Psoas muscle (tissue), 7 donors: ENCODE measurements at regions not wholly inside any gene's neighbourhood (a gene's known extent, or its start where the extent isn't known, plus 50 kb on each side); places are given as distances from the start of the nearest gene placed in this dataset.

Source experiments
- ATAC-seq, 4 donors: fragments of 200-7000 bp; cut with Tn5 transposase; one replicate each; pipeline ENCODE4 v1.9.1; 2020; ENCODE audit warnings: moderate library complexity in 3 of 4, mild to moderate bottlenecking in 2 of 4
- DNase-seq, 2 donors: peaks; one replicate each; pipeline ENCODE4 v3.0.0-alpha.2; 2020
- H3K27ac ChIP-seq: fragments of 200-600 bp; one replicate; pipeline ENCODE4 v1.8.0; 2022
- H3K27me3 ChIP-seq, 3 donors: fragments of 200-600 bp in 1 of 3; one replicate each; pipeline versions ENCODE4 v1.6.1 to v1.8.0; 2013 to 2022; ENCODE audit warnings: low read length in 2 of 3, mild to moderate bottlenecking in 2 of 3, moderate library complexity in 1 of 3; ENCODE audit not compliant: insufficient read depth in 3 of 3
- H3K36me3 ChIP-seq, 2 donors: fragments of 200-600 bp in 1 of 2; one replicate each; pipeline versions ENCODE4 v1.6.1 to v1.8.0; 2013 to 2022; ENCODE audit warnings: low read depth in 1 of 2, mild to moderate bottlenecking in 1 of 2, moderate library complexity in 1 of 2; ENCODE audit not compliant: insufficient read depth in 1 of 2
- H3K4me1 ChIP-seq: fragments of 200-600 bp; one replicate; pipeline ENCODE4 v1.8.0; 2022
- H3K4me3 ChIP-seq: fragments of 200-600 bp; one replicate; pipeline ENCODE4 v1.8.0; 2022; ENCODE audit warnings: mild to moderate bottlenecking
- H3K9me3 ChIP-seq: fragments of 200-600 bp; one replicate; pipeline ENCODE4 v1.8.0; 2022
- CTCF ChIP-seq: fragments of 200-600 bp; IDR thresholded peaks from one replicate; pipeline ENCODE4 v1.8.0; 2022; ENCODE audit warnings: antibody characterized with exemption
- whole genome bisulfite sequencing, 3 donors: extraction: QIAGEN DNeasy Blood & Tissue Kit; methylation state at CpG; one replicate each; pipeline versions ENCODE4 v1.1.6 to v1.1.7; 2013; 5-methylcytosine and 5-hydroxymethylcytosine counted together
- intact Hi-C, 2 donors: fragments of 100-400 bp; cut with DNase I; formaldehyde crosslinking; loops; one replicate each; pipeline versions ENCODE4 v1.11.0 to v1.14.2; 2022
- donor health status: healthy with polysubstance abuse.
- donor health status: DM: no; HTN: no; CAD: no; lungs with moderate emphysema.
- donor health status: Bipolar disorder and iron deficiency.
- donor health status: healthy.
- donor health status: DM: yes; HTN: yes; CAD: no.
- donor health status: DM: no; HTN: no; CAD: no.
- donor health status: DM: yes; HTN: yes; CAD: no.

GRCh38 chr6:156658186-156658965 lies 118.8 kb upstream of the ARID1B start:
- peak in 1 of 4 donors; percentile 63 for ATAC-seq
- no peak for TF ChIP-seq CTCF
- no peaks in the 10 kb centered on the region for H3K36me3 ChIP-seq
- H3K4me1 ChIP-seq = peaks cover 9% of the 10 kb centered on the region
- intact Hi-C loops = no loop called here
- no peak for DNase-seq
- peak overlapping the region; percentile 28 for H3K4me3 ChIP-seq
- no peak overlapping the region for H3K27ac ChIP-seq
- WGBS, 3 donors = 12 to 24% (median 17%) methylated on average over 12 of the region's 12 CpGs
- H3K9me3 ChIP-seq = no peaks in the 10 kb centered on the region
- H3K27me3 ChIP-seq = no peaks in the 10 kb centered on the region

- TF ChIP-seq CTCF = no peak
- 91 to 93% (median 91%) methylated on average over 5 of the region's 5 CpGs for WGBS, 3 donors
- Histone ChIP-seq H3K27ac (no peak overlapping the region), H3K4me1 (peaks cover 9% of the 10 kb centered on the region), H3K27me3 (no peaks in the 10 kb centered on the region), H3K4me3 (no peak overlapping the region), H3K36me3 (no peaks in the 10 kb centered on the region), H3K9me3 (no peaks in the 10 kb centered on the region)
- intact Hi-C loops = no loop called here
- DNase-seq (no peak), ATAC-seq (peak in 1 of 4 donors; percentile 37)
Observed at GRCh38 chr6:156657296-156657695, 119.9 kb upstream of the ARID1B start.

- Histone ChIP-seq H3K4me1 (peaks cover 9% of the 10 kb centered on the region), H3K36me3 (no peaks in the 10 kb centered on the region), H3K4me3 (no peak overlapping the region), H3K27me3 (no peaks in the 10 kb centered on the region), H3K27ac (no peak overlapping the region), H3K9me3 (no peaks in the 10 kb centered on the region)
- TF ChIP-seq CTCF = no peak
- DNase-seq = no peak
- 89 to 92% (median 91%) methylated on average over 8 of the region's 8 CpGs for WGBS, 3 donors
- no peak for ATAC-seq
- intact Hi-C loops = no loop called here
Observed at GRCh38 chr6:156654919-156655918, 122.0 kb upstream of the ARID1B start.

- no peak for DNase-seq
Observed at GRCh38 chr6:156652231-156652750, 124.9 kb upstream of the ARID1B start.

More at GRCh38 chr6:156652231-156652750, 124.9 kb upstream of the ARID1B start:
- intact Hi-C loops = no loop called here
- Histone ChIP-seq H3K4me3 (no peak overlapping the region), H3K9me3 (no peaks in the 10 kb centered on the region), H3K27me3 (no peaks in the 10 kb centered on the region), H3K27ac (no peak overlapping the region), H3K36me3 (no peaks in the 10 kb centered on the region), H3K4me1 (no peaks in the 10 kb centered on the region)
- TF ChIP-seq CTCF = no peak
- ATAC-seq = no peak
- 85 to 91% (median 86%) methylated on average over 5 of the region's 5 CpGs for WGBS, 3 donors
